ENCODE measurements at regions not wholly inside any gene's neighbourhood (a gene's known extent, or its start where the extent isn't known, plus 50 kb on each side); places are given as distances from the start of the nearest gene placed in this dataset.
"Not testable (repeated sequence)": the region's sequence is repeated elsewhere in the genome, so short reads cannot be mapped to it uniquely, and the experiment has no call there.

GRCh38 chr14:103239751-103240150 lies 94.3 kb upstream of the EIF5 start:
- H3K9ac ChIP-seq (ENCODE audit: low read length): no peak overlapping the region
- H3K27ac ChIP-seq (ENCODE audit: low read depth, low read length): no peak overlapping the region
- H4K91ac ChIP-seq (ENCODE audit: low read depth, low read length): no peak overlapping the region
- H2BK12ac ChIP-seq (ENCODE audit: low read length): no peak overlapping the region
- no peaks in the 10 kb centered on the region for H3K27me3 ChIP-seq (ENCODE audit: insufficient read depth, low read length)
- H2BK120ac ChIP-seq (ENCODE audit: insufficient read depth, low read length, poor library complexity): no peak overlapping the region
- H3K18ac ChIP-seq (ENCODE audit: low read length): no peak overlapping the region
- no peak overlapping the region for H3K14ac ChIP-seq (ENCODE audit: low read length)
- peaks cover 15% of the 10 kb centered on the region for H3K9me3 ChIP-seq (ENCODE audit: insufficient read depth, low read depth, low read length)
- H3K36me3 ChIP-seq (ENCODE audit: control insufficient read depth in 1 of 2, insufficient read depth in 2 of 2, low read length in 2 of 2): no peaks in the 10 kb centered on the region
- H4K12ac ChIP-seq (ENCODE audit: low read depth, low read length): no peak overlapping the region
- no peak overlapping the region for H2BK5ac ChIP-seq (ENCODE audit: low read depth, low read length, poor library complexity)
- WGBS (ENCODE audit: extremely low coverage, insufficient coverage, insufficient read length): no CpG with 5 or more reads among the region's 6 CpGs
- no peak overlapping the region for H3K4ac ChIP-seq (ENCODE audit: low read depth, low read length)
- H3K79me1 ChIP-seq (ENCODE audit: low read length): no peaks in the 10 kb centered on the region
- H4K8ac ChIP-seq (ENCODE audit: low read depth, low read length): no peak overlapping the region
- H2AFZ ChIP-seq (ENCODE audit: insufficient read depth, low read length, poor library complexity): no peak overlapping the region
- H2AK5ac ChIP-seq (ENCODE audit: low read length): no peak overlapping the region
- no peak overlapping the region for H3K4me2 ChIP-seq (ENCODE audit: low read length)
- no peak for DNase-seq
- H3K4me3 ChIP-seq (ENCODE audit: low read depth, low read length): no peak overlapping the region
- no peak overlapping the region for H3K23ac ChIP-seq (ENCODE audit: low read length)
- no peaks in the 10 kb centered on the region for H3K4me1 ChIP-seq (ENCODE audit: control insufficient read depth in 1 of 2, insufficient read depth in 2 of 2, low read length in 2 of 2)
- no peaks in the 10 kb centered on the region for H3K79me2 ChIP-seq (ENCODE audit: control insufficient read depth, insufficient read depth, low read length, poor library complexity)

GRCh38 chr14:103241531-103241930 lies 92.5 kb upstream of the EIF5 start:
- Histone ChIP-seq H3K27me3 (ENCODE audit: insufficient read depth, low read length) (no peaks in the 10 kb centered on the region), H2BK5ac (ENCODE audit: low read depth, low read length, poor library complexity) (no peak overlapping the region), H2BK12ac (ENCODE audit: low read length) (no peak overlapping the region), H3K4me1 (ENCODE audit: control insufficient read depth in 1 of 2, insufficient read depth in 2 of 2, low read length in 2 of 2) (peaks cover 2% of the 10 kb centered on the region in 2 experiments), H3K79me2 (ENCODE audit: control insufficient read depth, insufficient read depth, low read length, poor library complexity) (no peaks in the 10 kb centered on the region), H3K23ac (ENCODE audit: low read length) (no peak overlapping the region), H3K4me3 (ENCODE audit: low read depth, low read length) (no peak overlapping the region), H3K4me2 (ENCODE audit: low read length) (no peak overlapping the region), H3K4ac (ENCODE audit: low read depth, low read length) (no peak overlapping the region), H2BK120ac (ENCODE audit: insufficient read depth, low read length, poor library complexity) (no peak overlapping the region), H4K91ac (ENCODE audit: low read depth, low read length) (no peak overlapping the region), H3K79me1 (ENCODE audit: low read length) (no peaks in the 10 kb centered on the region), H3K9ac (ENCODE audit: low read length) (no peak overlapping the region), H2AFZ (ENCODE audit: insufficient read depth, low read length, poor library complexity) (no peak overlapping the region), H4K12ac (ENCODE audit: low read depth, low read length) (no peak overlapping the region), H3K27ac (ENCODE audit: low read depth, low read length) (no peak overlapping the region), H2AK5ac (ENCODE audit: low read length) (no peak overlapping the region), H3K9me3 (ENCODE audit: insufficient read depth, low read depth, low read length) (peaks cover 15% of the 10 kb centered on the region), H4K8ac (ENCODE audit: low read depth, low read length) (no peak overlapping the region), H3K18ac (ENCODE audit: low read length) (no peak overlapping the region), H3K14ac (ENCODE audit: low read length) (no peak overlapping the region), H3K36me3 (ENCODE audit: control insufficient read depth in 1 of 2, insufficient read depth in 2 of 2, low read length in 2 of 2) (no peaks in the 10 kb centered on the region)
- no CpG with 5 or more reads among the region's 8 CpGs for WGBS (ENCODE audit: extremely low coverage, insufficient coverage, insufficient read length)
- no peak for DNase-seq

DNA sequence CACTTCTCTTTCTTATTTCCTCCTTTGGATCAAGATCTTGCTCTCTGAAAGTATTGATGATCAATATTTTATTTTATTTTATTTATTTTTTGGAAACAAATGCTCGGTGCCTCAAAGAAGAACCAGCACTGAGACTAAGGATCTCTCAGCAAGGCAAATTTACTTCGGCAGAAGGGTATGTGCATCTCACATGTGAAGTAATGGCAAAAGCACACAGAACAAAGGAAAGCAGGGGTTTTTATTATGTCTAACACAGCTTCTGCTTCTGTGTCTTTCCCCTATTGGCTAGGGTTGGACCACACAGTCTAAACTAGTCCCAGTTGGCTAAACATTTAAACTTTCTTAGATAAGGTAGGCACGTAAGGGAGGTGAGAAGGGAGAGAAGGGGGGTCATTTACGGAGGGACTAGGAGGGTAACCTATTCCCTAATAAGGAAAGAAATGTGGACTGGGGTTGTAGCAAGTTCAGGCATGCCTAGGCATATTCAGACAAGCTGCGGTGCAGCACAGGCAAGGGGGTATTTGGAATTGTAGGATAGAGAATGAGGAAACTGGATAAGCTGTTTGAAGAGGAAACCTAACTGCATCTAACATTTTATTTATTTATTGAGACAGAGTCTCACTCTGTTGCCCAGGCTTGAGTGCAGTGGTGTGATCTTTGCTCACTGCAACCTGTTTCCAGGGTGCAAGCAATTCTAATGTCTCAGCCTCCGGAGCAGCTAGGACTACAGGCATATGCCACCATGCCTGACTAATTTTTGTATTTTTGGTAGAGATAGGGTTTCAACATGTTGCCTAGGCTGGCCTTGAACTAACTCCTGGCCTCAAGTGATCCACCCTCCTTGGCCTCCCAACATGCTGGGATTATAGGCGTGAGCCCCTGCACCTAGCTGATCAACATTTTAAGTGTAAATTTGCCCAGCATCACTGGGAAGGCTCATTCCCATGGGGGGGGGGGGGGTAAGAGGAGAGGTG lies 90.0 kb upstream of the EIF5 start:
- no peak overlapping the region for H3K4me3 ChIP-seq (ENCODE audit: low read depth, low read length)

DNA sequence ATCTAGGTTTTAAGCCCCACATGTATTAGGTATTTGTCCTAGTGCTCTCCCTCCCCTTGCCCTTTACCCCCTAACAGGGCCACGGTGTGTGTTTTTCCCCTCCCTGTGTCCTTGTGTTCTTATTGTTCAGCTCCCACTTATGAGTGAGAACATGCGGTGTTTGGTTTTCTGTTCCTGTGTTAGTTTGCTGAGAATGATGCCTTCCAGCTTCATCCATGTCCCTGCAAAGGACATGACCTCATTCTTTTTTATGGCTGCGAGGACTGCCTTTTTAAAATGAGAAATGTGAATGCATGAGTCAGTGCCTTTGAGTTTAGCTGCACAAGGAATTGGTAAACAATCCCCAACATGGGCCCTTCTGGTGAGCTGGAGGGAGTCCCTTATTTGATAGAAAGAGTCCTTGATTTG lies 88.4 kb upstream of the EIF5 start:
- H2BK12ac ChIP-seq (ENCODE audit: low read length): not testable (repeated sequence)

More for the DNA sequence above, 90.0 kb upstream of the EIF5 start:
- Histone ChIP-seq H3K79me1 (ENCODE audit: low read length) (no peaks in the 10 kb centered on the region), H4K12ac (ENCODE audit: low read depth, low read length) (no peak overlapping the region), H3K4ac (ENCODE audit: low read depth, low read length) (no peak overlapping the region), H2BK12ac (ENCODE audit: low read length) (no peak overlapping the region), H3K36me3 (ENCODE audit: control insufficient read depth in 1 of 2, insufficient read depth in 2 of 2, low read length in 2 of 2) (no peaks in the 10 kb centered on the region), H4K8ac (ENCODE audit: low read depth, low read length) (no peak overlapping the region), H2AFZ (ENCODE audit: insufficient read depth, low read length, poor library complexity) (no peak overlapping the region), H3K23ac (ENCODE audit: low read length) (no peak overlapping the region), H3K4me1 (ENCODE audit: control insufficient read depth in 1 of 2, insufficient read depth in 2 of 2, low read length in 2 of 2) (peaks cover 2% of the 10 kb centered on the region in 2 experiments), H4K91ac (ENCODE audit: low read depth, low read length) (peak overlapping the region; percentile 66), H3K27ac (ENCODE audit: low read depth, low read length) (no peak overlapping the region), H3K27me3 (ENCODE audit: insufficient read depth, low read length) (no peaks in the 10 kb centered on the region), H3K4me2 (ENCODE audit: low read length) (no peak overlapping the region), H2BK120ac (ENCODE audit: insufficient read depth, low read length, poor library complexity) (no peak overlapping the region), H3K14ac (ENCODE audit: low read length) (no peak overlapping the region), H3K9ac (ENCODE audit: low read length) (no peak overlapping the region), H3K18ac (ENCODE audit: low read length) (no peak overlapping the region), H2AK5ac (ENCODE audit: low read length) (no peak overlapping the region), H2BK5ac (ENCODE audit: low read depth, low read length, poor library complexity) (peak overlapping the region; percentile 5), H3K9me3 (ENCODE audit: insufficient read depth, low read depth, low read length) (peaks cover 12% of the 10 kb centered on the region), H3K79me2 (ENCODE audit: control insufficient read depth, insufficient read depth, low read length, poor library complexity) (no peaks in the 10 kb centered on the region)
- DNase-seq: peak; percentile 33 to 42
- WGBS (ENCODE audit: extremely low coverage, insufficient coverage, insufficient read length): no CpG with 5 or more reads among the region's 7 CpGs

More for the DNA sequence above, 88.4 kb upstream of the EIF5 start:
- H3K23ac ChIP-seq (ENCODE audit: low read length); H3K14ac ChIP-seq (ENCODE audit: low read length); H2AK5ac ChIP-seq (ENCODE audit: low read length); H4K12ac ChIP-seq (ENCODE audit: low read depth, low read length); H3K4me1 ChIP-seq (ENCODE audit: control insufficient read depth in 1 of 2, insufficient read depth in 2 of 2, low read length in 2 of 2); H4K91ac ChIP-seq (ENCODE audit: low read depth, low read length); H3K18ac ChIP-seq (ENCODE audit: low read length); H2BK5ac ChIP-seq (ENCODE audit: low read depth, low read length, poor library complexity); H4K8ac ChIP-seq (ENCODE audit: low read depth, low read length); H3K9ac ChIP-seq (ENCODE audit: low read length); H3K9me3 ChIP-seq (ENCODE audit: insufficient read depth, low read depth, low read length); H3K4me2 ChIP-seq (ENCODE audit: low read length); H3K27me3 ChIP-seq (ENCODE audit: insufficient read depth, low read length); H2BK120ac ChIP-seq (ENCODE audit: insufficient read depth, low read length, poor library complexity); H3K79me1 ChIP-seq (ENCODE audit: low read length); H3K79me2 ChIP-seq (ENCODE audit: control insufficient read depth, insufficient read depth, low read length, poor library complexity); H3K4ac ChIP-seq (ENCODE audit: low read depth, low read length); H2AFZ ChIP-seq (ENCODE audit: insufficient read depth, low read length, poor library complexity); H3K4me3 ChIP-seq (ENCODE audit: low read depth, low read length); H3K36me3 ChIP-seq (ENCODE audit: control insufficient read depth in 1 of 2, insufficient read depth in 2 of 2, low read length in 2 of 2): not testable (repeated sequence)
- DNase-seq: peak; percentile 25 to 66
- peak overlapping the region; percentile 30 for H3K27ac ChIP-seq (ENCODE audit: low read depth, low read length)
- WGBS (ENCODE audit: extremely low coverage, insufficient coverage, insufficient read length): no CpG with 5 or more reads among the region's 3 CpGs

Measured in trophoblast cell (in vitro differentiated cells and primary cell).